ENCODE measurements at regions not wholly inside any gene's neighbourhood (a gene's known extent, or its start where the extent isn't known, plus 50 kb on each side); places are given as distances from the start of the nearest gene placed in this dataset.
"Not testable (repeated sequence)": the region's sequence is repeated elsewhere in the genome, so short reads cannot be mapped to it uniquely, and the experiment has no call there.

DNA sequence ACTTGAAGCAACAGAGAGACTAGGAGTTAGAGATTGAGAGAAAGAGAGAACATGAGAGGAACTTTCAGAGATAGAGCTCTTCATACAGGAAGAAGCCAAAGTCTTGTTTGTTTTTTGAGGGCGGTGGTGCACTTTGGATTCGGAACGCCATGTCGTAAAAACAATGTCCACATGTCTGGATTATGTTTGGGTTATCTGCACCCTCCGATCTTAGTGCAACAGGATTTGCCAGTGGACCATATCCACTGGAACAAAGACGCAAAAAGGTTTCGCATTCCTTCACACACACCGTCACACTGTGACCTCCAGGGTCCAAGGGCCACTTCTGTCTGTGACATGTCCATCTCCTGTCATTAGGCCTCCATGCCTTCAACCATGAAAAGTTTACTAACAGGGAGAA is 141.8 kb upstream of the ATP11B start:
- no peak for FAIRE-seq

DNA sequence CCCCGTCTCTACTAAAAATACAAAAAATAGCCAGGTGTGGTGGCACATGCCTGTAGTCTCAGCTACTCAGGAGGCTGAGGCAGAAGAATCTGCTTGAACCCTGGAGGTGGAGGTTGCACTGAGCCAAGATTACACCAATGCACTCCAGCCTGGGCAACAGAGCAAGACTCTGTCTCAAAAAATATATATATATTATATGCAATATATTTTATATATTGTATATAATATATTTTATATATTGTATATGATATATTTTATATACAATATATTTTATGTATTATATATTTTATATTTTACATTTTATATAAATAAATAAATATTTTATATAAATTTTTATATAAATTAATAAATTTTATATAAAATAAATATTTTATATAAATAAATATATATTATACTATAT is 140.2 kb upstream of the ATP11B start:
- not testable (repeated sequence) for FAIRE-seq

DNA sequence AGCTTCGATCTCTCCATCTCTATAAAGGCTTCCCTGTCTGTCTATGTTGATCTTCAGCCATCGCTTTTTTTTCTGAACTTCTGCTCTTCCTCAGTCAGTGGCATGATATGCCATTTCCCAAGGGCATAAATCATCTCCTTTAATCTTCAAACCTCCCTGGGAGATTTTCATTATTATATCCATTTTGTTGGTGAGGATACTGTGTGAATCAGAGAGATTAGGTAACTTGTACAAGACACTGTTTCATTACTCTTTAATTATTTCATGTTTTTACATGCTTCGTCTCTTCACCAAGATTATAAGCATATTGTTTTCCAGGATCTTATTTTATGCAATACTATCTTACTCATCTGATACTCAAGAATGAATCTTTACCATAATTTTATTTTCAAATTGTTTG is 124.8 kb upstream of the ATP11B start:
- FAIRE-seq, result no peak

DNA sequence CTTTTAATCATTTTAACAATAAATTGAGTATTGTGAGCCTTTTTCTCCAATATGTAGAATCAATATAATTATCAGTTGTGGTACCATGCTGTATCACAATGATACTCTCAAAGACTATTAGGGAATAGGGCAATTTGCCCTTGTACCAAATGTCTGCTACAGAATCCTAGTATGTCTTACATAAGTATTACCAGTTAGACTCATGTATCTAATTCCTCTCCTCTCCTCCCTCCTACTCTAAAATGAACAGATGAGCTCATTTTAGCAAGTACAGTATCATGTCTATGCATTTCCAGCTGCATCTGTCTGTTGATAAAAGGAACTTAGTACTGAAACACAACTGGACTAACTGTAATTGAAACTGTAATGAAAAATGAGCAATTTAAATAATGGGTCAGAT is 124.3 kb upstream of the ATP11B start:
- no peak for FAIRE-seq

DNA sequence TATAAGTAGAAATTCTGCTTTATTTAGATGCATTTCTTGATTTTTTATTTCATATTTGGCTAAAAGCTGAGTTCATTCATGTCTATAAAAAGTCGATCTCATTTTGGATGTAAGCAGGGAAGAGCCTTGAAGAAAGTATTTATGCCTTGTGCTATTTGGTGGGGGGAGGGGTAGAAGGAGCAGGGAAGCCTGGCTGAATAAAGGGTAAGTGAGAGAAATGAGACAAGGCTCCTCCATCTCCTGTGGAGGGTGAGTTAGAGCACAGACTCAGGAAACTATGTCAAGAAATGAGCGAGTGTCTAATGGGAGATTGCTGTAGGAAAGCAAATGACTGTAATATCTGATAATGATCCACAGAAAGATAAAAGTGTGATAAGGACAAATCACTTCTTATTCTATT is 121.8 kb upstream of the ATP11B start:
- FAIRE-seq, result no peak

DNA sequence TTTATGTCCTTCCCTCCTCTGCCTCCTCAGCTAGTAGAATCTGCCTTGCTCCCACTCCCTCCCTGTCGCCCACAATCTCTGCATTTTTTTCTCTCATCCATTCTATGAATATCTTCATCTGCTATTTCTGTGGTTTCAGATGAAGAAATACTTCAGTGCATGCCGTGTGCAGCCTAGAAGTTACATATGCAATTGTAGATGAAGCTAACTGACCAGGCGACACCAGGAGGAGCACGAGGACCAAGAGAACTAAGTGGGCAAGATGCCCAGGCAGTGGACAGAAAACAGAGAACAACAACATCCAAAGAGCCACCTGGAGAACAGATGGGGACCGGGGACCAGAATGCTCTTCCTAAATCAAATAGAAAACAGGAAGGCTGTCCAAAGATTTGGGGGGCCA is 121.4 kb upstream of the ATP11B start:
- no peak for FAIRE-seq

DNA sequence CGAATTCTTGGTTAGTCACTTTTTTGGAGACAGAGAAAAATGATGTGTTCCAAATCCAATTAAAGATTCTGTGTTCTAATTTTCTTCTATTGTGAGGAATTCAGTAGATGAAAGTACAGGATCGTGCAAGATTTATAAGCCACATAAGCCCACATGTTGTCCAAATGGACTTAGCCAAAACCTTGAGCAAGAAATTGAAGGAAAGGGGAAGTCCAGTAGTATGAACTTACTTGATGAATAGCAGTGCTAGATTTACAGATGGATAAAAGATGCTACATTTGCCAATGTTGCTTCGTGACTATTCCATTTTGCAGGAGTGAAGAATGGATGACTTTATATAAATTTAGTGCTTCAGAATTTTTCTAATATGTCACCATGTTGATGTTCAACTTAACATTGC is 120.0 kb upstream of the ATP11B start:
- FAIRE-seq, result no peak

DNA sequence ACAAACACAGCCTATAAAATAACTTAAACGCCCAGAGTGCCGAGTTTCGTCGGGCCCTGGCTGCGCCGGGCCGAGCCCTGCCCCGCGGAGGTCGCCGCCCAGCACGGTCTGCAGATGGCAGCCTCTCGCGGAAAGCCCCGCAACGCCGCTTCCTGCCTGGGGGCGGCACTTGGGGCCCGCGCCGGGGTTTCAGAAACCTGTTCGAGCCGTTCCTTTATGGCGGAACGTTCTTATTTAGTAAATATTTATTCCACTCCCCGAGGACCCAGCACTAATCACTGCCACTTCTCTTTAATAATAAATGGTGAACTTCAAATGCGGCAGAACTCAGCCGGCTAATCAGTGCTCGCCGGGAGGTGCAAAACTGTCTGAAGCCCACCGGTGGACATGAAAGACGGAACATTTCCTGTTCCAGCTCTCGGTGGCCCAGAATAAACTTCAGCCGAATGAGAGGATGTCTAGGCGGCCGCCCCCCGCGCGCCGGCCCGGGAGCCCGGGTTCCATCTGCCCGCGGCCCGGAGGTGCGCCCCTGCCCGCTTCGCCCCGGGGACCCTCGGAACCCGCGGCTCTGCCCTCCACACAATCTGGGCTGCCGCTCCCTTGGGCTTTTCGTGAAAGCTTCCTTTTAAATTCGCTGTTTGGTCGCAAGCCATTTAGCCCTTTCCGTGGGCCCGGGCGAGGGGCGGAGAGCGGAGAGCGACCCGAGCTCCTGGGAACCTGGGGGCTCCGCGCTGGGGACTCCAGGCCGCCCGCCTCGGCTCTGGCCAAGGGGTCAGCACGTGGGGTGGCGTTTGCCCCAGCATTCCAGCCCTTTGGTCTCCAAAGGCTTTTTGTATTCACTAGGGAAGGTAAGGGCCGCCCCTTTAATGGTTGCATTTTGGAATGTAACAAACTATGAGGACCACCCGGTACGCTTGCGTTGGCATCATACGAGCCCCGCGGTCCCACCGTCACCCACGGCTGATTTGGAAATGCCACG is 110.8 kb upstream of the ATP11B start:
- no peak for FAIRE-seq

DNA sequence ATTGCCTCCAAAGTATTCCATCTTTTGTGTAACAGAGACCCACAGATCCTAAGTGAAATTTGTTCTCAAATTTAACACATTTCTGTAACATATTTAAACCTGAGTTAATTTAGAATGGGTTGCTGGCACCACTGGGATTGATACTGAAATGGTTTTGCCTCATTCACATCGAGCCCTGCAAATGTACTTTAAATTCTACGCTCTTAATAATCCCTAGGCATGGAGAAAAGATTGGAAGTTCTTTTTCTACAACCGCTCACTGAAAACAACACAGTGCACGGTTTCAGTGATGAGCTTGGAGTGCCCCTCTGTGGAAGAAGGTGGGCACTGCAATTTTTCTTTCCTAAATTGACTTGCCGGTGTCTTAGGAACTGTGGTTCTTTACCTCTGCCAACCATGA is 109.9 kb upstream of the ATP11B start:
- FAIRE-seq, result peak; percentile 97

DNA sequence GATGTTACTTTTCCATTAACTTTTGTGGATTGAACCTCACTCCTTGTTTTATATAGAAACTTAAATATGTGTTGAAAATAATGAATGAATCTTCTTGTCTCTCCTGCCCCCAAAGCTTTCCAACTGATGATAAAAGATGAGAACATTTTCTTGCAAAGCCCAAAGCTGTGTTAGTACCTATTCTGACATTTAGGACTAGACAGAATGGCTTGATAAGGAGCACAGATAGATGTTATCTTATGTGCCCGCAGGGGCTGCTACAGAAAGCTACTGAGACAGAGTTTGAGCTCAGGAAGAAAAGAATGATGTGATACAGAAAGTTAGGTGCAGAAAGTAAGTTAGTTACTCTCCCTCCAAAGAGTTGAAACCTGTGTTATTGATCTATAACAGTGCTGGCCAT is 109.4 kb upstream of the ATP11B start:
- no peak for FAIRE-seq

DNA sequence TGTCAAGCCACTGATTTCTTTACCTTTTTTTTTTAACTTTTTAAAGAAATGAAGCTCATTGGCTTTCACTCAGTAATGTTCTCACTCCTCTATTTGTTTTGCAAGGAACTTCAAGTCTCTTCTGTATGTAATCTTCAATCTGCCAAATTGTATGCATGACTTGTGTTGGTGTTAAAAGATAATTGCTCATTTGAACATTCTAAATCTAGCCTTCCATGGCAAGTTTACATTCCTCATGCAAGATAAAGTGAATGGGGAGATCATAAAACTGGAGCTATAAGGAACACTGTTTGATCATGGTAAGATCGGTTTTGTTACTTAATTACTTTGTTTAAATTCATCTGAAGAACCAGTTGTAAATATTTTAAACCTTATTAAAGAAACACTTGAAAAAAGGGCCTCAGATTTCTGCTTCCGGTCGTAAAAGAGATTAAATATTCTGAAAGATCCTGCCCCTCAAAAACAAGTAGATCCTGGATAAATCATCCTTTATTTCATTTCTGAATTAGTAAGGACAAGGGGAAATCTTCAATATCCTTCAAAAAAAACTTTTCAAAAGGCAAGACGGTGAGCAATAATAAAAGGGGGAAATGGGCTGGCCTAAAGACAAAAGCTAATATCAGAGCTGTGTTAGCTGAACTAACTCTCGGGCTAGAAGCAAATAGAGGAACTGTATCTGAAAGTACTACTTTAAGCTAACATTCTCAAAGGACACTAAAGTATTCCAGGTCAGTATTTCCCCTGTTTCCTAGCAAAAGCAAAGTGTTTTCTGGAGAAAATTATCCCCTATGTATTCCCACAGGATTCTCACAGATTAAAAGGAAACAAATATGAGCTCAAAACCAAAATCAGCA is 107.0 kb upstream of the ATP11B start:
- no peak for FAIRE-seq

DNA sequence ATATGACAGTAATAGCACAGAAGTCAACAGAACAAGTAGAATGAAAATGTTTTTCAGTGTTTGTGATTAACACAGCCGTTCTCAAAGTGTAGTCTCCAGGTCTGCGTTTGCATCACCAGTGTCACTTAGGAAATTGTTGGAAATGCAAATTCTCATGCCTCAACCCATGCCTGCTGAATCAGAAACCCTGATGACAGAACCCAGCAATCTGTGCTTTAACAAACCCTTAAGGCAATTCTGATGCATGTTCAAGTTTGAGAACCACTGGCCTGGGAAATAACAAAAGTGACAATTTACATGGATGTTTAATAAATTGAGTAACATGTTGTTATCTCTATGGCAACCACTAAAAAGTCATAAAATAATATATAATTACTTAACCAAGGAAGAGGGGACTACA is 103.1 kb upstream of the ATP11B start:
- FAIRE-seq, result no peak

DNA sequence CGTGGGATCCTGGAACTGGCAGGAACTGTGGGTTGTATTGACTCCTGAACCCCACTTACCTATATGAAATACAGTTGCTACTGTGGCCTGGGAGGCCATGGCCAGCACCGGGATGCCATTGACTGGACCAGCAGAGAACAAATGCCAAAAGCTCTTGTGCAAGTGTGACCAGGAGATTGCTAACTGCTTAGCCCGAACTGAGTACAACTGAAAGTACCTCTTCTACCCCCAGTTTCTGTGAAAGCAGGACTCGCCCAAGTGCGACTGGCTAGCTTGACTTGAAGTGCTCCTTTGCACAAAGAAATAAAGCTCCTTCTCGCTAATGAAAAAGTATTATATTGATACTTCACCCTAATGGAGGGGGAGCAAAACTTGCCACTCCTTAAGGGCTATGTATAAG is 101.3 kb upstream of the ATP11B start:
- FAIRE-seq, result no peak

DNA sequence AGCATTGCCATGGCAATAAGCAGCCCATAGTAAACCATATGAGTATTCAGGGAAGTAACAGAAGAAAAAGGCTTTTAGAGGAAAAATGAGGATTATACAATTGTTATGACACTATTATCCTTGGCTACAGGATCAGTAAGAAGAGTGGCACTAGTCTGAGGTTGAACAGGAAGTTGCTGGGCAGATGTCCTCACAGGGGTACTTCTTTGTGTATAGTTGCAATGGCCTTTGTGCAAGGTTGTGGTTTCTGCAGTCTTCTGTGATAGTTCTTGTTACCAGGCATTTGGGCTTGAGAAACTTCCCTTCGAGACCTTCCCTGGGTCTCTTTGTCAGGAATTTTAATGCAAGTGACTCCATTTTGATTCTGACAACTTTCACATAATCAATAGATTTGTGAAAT is 100.6 kb upstream of the ATP11B start:
- FAIRE-seq, result no peak

DNA sequence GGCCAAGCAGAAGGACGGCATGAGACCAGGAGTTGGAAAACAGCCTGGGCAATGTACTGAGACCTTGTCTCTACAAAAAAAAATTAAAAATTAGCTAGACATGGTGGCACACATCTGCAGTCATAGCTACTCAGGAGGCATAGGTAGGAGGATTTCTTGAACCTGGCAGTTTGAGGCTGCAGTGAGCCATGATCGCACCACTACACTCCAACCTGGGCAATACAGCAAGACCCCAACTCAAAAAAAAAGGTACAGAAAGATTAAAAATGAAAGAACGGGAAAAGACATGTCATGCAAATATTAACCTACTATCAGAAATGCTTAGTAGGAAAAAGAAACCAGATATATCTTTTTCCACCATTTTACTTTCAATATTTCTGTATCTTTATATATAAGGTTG is 99.6 kb upstream of the ATP11B start:
- no peak for FAIRE-seq

DNA sequence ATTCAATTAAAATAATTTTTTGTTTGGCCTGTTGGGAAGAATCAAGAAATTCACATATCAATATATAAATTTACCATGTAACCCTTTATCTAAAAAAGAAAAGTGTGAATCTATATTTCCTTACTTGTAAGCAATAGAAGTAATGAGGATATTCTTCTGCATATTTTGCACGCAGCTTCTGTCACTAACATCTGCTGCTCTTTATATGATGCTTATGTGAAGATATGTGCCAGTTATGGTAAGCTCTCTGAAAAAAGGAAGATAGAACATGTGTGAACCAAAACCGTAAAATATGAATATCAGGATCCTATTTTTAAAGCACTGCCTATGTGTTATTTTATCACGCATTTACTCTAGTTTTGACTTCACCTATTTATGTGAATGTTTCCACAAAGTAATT is 96.4 kb upstream of the ATP11B start:
- no peak for FAIRE-seq

DNA sequence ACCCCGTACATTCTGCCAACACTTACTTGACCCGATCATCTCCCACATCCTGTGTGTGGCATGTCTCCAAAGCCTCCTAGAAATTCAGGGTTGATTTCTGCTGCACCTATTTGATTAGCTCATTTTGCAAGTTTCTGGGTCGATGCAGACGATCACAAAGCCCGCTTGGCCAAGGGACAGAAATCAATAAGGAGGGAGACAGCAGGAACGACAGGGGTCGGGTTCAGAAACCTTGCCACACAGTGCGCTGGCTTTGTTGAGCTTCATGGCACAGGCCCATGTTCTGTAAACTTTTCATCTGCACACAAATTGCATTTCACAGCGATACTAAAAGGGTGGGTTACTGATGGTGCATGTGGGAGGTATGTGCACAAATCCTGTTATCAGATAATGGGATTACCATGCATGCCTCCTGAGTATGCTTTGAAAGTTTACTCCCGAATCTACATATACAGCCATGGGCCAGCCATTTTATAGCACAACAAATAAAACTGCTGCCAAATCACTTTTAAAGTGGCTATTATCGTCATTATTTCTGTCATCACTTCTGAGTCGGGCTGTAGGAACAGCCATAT is 95.9 kb upstream of the ATP11B start:
- no peak for FAIRE-seq

DNA sequence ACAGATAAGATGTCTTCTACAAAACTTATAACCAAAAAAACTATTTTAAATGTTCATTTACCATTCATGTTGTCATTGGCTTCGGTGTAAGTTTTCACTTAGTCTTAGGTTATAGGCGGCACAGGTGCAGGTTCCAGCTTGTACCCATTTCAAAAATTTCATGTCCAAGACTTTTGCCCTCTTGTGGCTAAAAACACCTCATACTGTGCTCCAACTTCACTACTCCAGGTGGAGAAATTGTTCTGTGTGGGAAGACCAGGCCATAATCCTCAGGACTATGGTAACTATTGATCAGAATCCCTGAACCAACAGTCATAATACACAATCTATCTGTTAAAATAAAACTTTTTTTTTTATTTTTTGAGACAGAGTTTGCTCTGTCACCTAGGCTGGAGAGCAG is 95.2 kb upstream of the ATP11B start:
- FAIRE-seq, result no peak

DNA sequence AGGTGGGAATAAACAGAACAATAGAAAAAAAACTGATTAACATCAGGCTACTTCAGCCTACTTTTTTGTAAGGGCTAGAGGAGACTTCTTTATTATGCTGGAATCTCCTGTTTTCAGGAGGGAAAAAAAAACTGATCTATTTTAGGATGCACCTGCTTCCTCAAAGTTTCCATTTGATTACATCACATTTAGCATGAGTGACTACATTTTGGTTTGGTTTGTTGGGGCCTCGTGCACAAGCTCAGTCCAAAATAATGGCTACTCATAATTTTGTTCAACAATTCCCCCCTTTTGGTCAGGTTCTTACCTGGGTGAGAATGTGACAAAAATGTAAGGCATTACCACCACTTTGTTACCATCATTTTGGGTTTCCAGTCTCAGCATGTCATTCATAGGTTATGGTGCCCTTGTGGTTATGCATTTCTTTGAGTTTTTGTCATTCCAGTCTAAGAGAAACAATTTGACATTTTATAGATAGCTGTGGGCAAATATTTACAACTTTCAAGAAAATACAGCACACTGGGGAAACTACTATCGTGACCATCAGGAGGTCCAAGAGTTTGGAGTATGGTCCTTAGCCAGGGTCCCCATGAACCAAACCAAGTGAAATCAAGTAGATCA is 93.6 kb upstream of the ATP11B start:
- FAIRE-seq, result no peak

DNA sequence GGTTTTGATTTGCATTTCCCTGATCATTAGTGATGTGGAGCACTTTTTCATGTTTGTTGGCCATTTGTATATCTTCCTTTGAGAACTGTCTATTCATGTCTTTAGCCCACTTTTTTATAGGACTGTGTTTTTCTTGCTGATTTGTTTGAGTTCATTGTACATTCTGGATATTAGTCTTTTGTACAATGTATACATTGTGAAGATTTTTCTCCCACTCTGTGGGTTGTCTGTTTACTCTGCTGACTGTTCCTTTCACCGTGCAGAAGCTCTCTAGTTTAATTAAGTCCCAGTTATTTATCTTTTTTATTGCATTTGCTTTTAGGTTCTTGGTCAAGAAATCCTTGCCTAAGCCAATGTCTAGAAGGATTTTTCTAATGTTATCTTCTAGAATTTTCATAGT is 91.1 kb upstream of the ATP11B start:
- no peak for FAIRE-seq

DNA sequence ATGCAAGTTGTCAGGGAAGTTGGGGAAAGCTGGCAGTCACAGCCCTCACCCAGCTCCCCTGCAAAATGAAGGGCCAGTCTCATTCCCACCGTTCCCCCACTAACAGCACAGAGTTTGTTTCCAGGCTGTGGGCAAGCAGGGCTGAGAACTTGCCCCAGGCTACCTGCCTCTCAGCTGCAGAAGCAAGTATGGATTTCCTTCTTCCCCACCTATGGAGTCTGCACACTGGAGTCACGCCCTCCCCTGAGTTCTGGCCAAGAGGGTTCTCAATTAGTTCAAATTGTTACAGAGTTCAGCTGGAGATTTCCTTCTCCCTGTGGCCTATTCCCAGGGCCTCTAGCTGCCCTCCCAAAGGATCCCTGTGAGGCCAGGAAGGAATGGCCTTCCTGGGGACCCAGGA is 90.1 kb upstream of the ATP11B start:
- no peak for FAIRE-seq

DNA sequence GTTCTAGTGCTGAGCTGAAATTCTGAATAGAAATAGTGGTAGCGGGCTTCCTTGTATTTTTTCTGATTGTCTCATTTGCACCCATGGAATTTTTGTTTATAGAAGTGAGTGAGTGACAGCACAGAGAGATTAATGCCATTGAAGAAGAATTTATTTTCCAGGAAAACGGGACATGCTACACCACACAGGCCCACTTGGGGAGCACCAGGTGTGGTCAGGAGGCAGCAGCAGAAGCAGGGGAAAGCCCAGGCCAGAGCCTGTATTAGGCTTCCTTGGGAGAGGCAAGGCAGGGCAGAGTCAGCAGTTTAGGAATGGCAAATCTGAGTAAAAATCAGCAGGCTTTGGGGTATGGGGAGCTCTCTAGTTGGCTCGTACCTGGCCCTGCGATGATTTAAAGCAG is 88.4 kb upstream of the ATP11B start:
- no peak for FAIRE-seq

DNA sequence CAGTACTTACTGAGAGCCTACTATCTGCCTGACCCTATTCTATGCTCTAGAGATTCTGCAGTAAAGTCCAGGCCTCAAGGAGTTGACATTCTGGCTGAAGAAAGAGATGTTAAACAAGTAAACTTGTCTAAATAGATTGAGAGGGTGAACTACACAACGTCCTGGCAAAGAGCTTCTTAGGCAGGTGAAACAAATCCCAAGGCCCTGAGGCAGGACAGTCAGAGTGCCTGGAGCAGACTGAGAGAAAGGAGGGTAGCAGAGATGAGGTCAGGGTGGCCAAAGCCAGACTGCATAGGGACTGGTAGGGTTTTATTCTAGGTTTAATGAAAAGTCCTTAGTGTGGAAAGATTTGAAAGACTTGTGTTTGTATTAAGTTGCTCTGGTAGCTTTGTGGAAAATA is 84.5 kb upstream of the ATP11B start:
- no peak for FAIRE-seq

All from A204.1 (cell line).